ENCODE measurements at regions not wholly inside any gene's neighbourhood (a gene's known extent, or its start where the extent isn't known, plus 50 kb on each side); places are given as distances from the start of the nearest gene placed in this dataset.

DNA sequence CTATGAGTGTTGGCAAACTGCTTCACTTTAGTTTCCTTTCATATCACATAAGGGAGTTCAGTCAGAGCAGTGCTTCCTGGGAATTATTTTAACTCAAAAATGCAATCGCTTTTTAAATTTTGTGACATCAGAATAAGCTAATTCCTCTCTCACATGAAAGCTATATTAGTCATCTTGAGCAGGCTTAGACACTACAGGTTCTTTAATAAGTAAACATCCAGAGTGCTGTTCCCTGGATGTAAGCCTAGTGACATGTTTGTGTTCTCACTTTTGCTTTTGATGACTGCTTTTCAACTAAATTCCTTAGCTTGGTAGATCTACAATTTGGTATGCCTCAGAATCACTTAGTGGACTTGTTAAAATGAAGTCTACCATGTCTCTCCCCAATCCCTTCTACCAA lies 252.7 kb upstream of the POU3F2 start (continued):
- no peak for TF ChIP-seq SP1 (IDR thresholded peaks at IDR 0.05; ENCODE audit: low read depth, low read length)

DNA sequence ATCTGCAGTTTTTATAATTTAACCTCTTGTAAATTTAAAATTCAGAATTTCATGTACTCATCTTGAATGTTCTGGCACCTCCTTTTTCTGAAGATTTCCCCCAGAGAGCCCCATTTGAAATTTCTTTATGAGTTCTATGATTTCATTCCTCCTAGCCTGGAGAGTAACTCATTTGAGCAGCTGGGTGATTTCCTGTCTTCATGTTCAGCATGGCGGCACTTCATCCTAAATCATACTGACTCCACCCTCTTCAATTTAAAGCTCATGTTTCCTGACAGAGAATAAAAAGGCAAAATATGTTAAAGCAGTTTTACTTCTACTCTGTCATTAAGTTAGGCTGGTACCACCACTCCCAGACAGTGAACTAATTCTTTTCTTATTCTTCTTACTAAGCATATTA lies 250.9 kb upstream of the POU3F2 start:
- no peak overlapping the region for H4K5ac ChIP-seq (ENCODE audit: insufficient read length, low read depth, low read length)
- no peak for FAIRE-seq
- CTCF ChIA-PET (ENCODE audit: partially characterized antibody), result no interaction called here

More for the DNA sequence above, 250.9 kb upstream of the POU3F2 start:
- POLR2A ChIA-PET (ENCODE audit: partially characterized antibody), result no interaction called here
- no peak overlapping the region for H3K9ac ChIP-seq (replicated peaks in 1 of 4; ENCODE audit: extremely low read depth in 1 of 4, low read depth in 3 of 4, low read length in 3 of 4)
- H2AK5ac ChIP-seq (ENCODE audit: low read depth, low read length), result no peak overlapping the region
- no peaks in the 10 kb centered on the region for H4K20me1 ChIP-seq (replicated peaks in 1 of 2; ENCODE audit: control insufficient read depth in 1 of 2, insufficient read depth in 2 of 2, low read length in 2 of 2)
- H3K9me3 ChIP-seq (ENCODE audit: insufficient read depth in 2 of 2, low read depth in 1 of 2, low read length in 1 of 2), result no peaks in the 10 kb centered on the region
- no peak overlapping the region for H2BK15ac ChIP-seq (ENCODE audit: low read length)
- H2BK20ac ChIP-seq (ENCODE audit: low read length), result no peak overlapping the region
- H3K27ac ChIP-seq (ENCODE audit: low read depth, low read length), result no peak overlapping the region
- no peak overlapping the region for H4K8ac ChIP-seq (ENCODE audit: extremely low read depth, insufficient read depth, low read length)
- TF ChIP-seq POLR2A (IDR thresholded peaks at IDR 0.05; ENCODE audit: control extremely low read depth in 1 of 2, low read depth in 2 of 2, low read length in 2 of 2) (no peak), TBP (IDR thresholded peaks at IDR 0.05; ENCODE audit: low read depth, low read length) (no peak), ZNF274 (IDR thresholded peaks at IDR 0.05; ENCODE audit: borderline replicate concordance, extremely low read depth, low read length) (no peak), KDM4A (IDR thresholded peaks at IDR 0.05; ENCODE audit: low read depth, low read length, severe bottlenecking) (no peak), MAFK (IDR thresholded peaks at IDR 0.05; ENCODE audit: low read depth, low read length) (no peak), NRF1 (IDR thresholded peaks at IDR 0.05; ENCODE audit: low read depth, low read length) (no peak), KDM5A (IDR thresholded peaks at IDR 0.05; ENCODE audit: low read length) (no peak), SAP30 (IDR thresholded peaks at IDR 0.05; ENCODE audit: insufficient read depth, insufficient replicate concordance, low read length) (no peak)
- TF ChIP-seq, protein P1, sequence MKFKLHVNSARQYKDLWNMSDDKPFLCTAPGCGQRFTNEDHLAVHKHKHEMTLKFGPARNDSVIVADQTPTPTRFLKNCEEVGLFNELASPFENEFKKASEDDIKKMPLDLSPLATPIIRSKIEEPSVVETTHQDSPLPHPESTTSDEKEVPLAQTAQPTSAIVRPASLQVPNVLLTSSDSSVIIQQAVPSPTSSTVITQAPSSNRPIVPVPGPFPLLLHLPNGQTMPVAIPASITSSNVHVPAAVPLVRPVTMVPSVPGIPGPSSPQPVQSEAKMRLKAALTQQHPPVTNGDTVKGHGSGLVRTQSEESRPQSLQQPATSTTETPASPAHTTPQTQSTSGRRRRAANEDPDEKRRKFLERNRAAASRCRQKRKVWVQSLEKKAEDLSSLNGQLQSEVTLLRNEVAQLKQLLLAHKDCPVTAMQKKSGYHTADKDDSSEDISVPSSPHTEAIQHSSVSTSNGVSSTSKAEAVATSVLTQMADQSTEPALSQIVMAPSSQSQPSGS (IDR thresholded peaks at IDR 0.05; ENCODE audit: low read length), result no peak
- DNase-seq (ENCODE audit: low read depth in 1 of 2, low spot score in 2 of 2), result no peak
- H3K4me2 ChIP-seq (ENCODE audit: insufficient read depth in 1 of 2, low read depth in 2 of 2, low read length in 2 of 2), result no peak overlapping the region
- peaks cover 0 to 4% (median 0%) of the 10 kb centered on the region in 4 experiments; a peak in 2 of 7 replicates for H3K4me1 ChIP-seq (replicated peaks in 1 of 4; ENCODE audit: control insufficient read depth in 3 of 4, insufficient read depth in 4 of 4, low read length in 3 of 4)
- no peak overlapping the region for H2BK120ac ChIP-seq (replicated peaks; ENCODE audit: low read depth, low read length)
- H3K23me2 ChIP-seq (ENCODE audit: low read depth, low read length), result no peaks in the 10 kb centered on the region
- H2BK5ac ChIP-seq (ENCODE audit: low read depth, low read length), result no peak overlapping the region
- no peak overlapping the region for H3K56ac ChIP-seq (replicated peaks; ENCODE audit: insufficient read length, low read depth, low read length)
- no peaks in the 10 kb centered on the region for H3K79me2 ChIP-seq (ENCODE audit: control insufficient read depth in 1 of 2, insufficient read depth in 2 of 2, low read length in 2 of 2)
- no peak overlapping the region for H2AFZ ChIP-seq (ENCODE audit: low read length)
- H3K14ac ChIP-seq (ENCODE audit: insufficient read length), result no peak overlapping the region
- H3K27me3 ChIP-seq (replicated peaks in 1 of 4; ENCODE audit: control insufficient read depth in 3 of 4, extremely low read depth in 1 of 4, insufficient read depth in 3 of 4, low read length in 3 of 4), result no peaks in the 10 kb centered on the region
- H3K4me3 ChIP-seq (ENCODE audit: extremely low read depth in 1 of 4, insufficient read depth in 2 of 4, low read depth in 3 of 4, low read length in 4 of 4), result no peak overlapping the region
- no peak overlapping the region for H2BK12ac ChIP-seq (ENCODE audit: low read depth, low read length)
- H4K91ac ChIP-seq (replicated peaks; ENCODE audit: insufficient read length, low read length), result no peak overlapping the region
- WGBS, 2 experiments (ENCODE audit: extremely low coverage in 1 of 2, insufficient coverage in 1 of 2, insufficient read length in 1 of 2, insufficient replicate concordance in 2 of 2, low coverage in 1 of 2, low lambda C conversion rate in 2 of 2, missing lambda C conversion rate in 1 of 2), result 100% methylated on average over 1 of the region's 1 CpG; no CpG with 5 or more reads in 1 of the 2 experiments
- H3K23ac ChIP-seq (ENCODE audit: insufficient read length), result no peak overlapping the region
- H3K4ac ChIP-seq (replicated peaks; ENCODE audit: insufficient read length, low read depth, low read length), result no peak overlapping the region
- H3K36me3 ChIP-seq (ENCODE audit: control insufficient read depth in 2 of 4, insufficient read depth in 4 of 4, low read length in 3 of 4), result no peaks in the 10 kb centered on the region
- no peak overlapping the region for H3K18ac ChIP-seq (ENCODE audit: extremely low read depth, low read length)
- H3K79me1 ChIP-seq (ENCODE audit: low read depth, low read length), result no peaks in the 10 kb centered on the region
